Ecto neural progenitor cell (in vitro differentiated cells): ENCODE measurements at regions not wholly inside any gene's neighbourhood (a gene's known extent, or its start where the extent isn't known, plus 50 kb on each side); places are given as distances from the start of the nearest gene placed in this dataset.
"Not testable (repeated sequence)": the region's sequence is repeated elsewhere in the genome, so short reads cannot be mapped to it uniquely, and the experiment has no call there.

ENCODE experiments used
- DNase-seq: peaks from one replicate; pipeline ENCODE4 v3.0.0-alpha.2; 2018; ENCODE audit warnings: low spot score

GRCh38 chr1:164006186-164006585 is 552.8 kb upstream of the PBX1 start:
- DNase-seq, result not testable (repeated sequence)

GRCh38 chr1:164006621-164007020 is 552.4 kb upstream of the PBX1 start:
- DNase-seq, result no peak

GRCh38 chr1:164017239-164017638 is 541.7 kb upstream of the PBX1 start:
- no peak for DNase-seq

- DNase-seq, result no peak
Measured at GRCh38 chr1:164020391-164020790, 538.6 kb upstream of the PBX1 start.

GRCh38 chr1:164021813-164022212 is 537.2 kb upstream of the PBX1 start:
- no peak for DNase-seq

GRCh38 chr1:164033782-164034181 is 525.2 kb upstream of the PBX1 start:
- no peak for DNase-seq

GRCh38 chr1:164040754-164041153 is 518.2 kb upstream of the PBX1 start:
- no peak for DNase-seq

- DNase-seq, result no peak
Measured at GRCh38 chr1:164051782-164052181, 507.2 kb upstream of the PBX1 start.

- no peak for DNase-seq
Measured at GRCh38 chr1:164054331-164054730, 504.7 kb upstream of the PBX1 start.

GRCh38 chr1:164058198-164058597 is 500.8 kb upstream of the PBX1 start:
- no peak for DNase-seq

GRCh38 chr1:164061528-164061927 is 497.5 kb upstream of the PBX1 start:
- no peak for DNase-seq

GRCh38 chr1:164064501-164064900 is 494.5 kb upstream of the PBX1 start:
- DNase-seq, result no peak

- DNase-seq, result no peak
Measured at GRCh38 chr1:164071288-164071687, 487.7 kb upstream of the PBX1 start.

- no peak for DNase-seq
Measured at GRCh38 chr1:164086832-164087231, 472.2 kb upstream of the PBX1 start.

- DNase-seq, result no peak
Measured at GRCh38 chr1:164087906-164088453, 471.0 kb upstream of the PBX1 start.

GRCh38 chr1:164092603-164093353 is 466.2 kb upstream of the PBX1 start:
- no peak for DNase-seq

GRCh38 chr1:164093543-164093942 is 465.4 kb upstream of the PBX1 start:
- DNase-seq, result no peak

- DNase-seq, result no peak
Measured at GRCh38 chr1:164101802-164102201, 457.2 kb upstream of the PBX1 start.

- DNase-seq, result no peak
Measured at GRCh38 chr1:164131949-164132348, 427.0 kb upstream of the PBX1 start.

- DNase-seq, result no peak
Measured at GRCh38 chr1:164137273-164137925, 421.6 kb upstream of the PBX1 start.

GRCh38 chr1:164141797-164142196 is 417.2 kb upstream of the PBX1 start:
- no peak for DNase-seq

- no peak for DNase-seq
Measured at GRCh38 chr1:164154622-164155021, 404.4 kb upstream of the PBX1 start.

GRCh38 chr1:164155347-164155746 is 403.6 kb upstream of the PBX1 start:
- DNase-seq, result no peak
